ENCODE measurements at regions not wholly inside any gene's neighbourhood (a gene's known extent, or its start where the extent isn't known, plus 50 kb on each side); places are given as distances from the start of the nearest gene placed in this dataset.

GRCh38 chr11:23956586-23956985, 540.3 kb upstream of the LUZP2 start:
- TF ChIP-seq EZH2 (IDR thresholded peaks at IDR 0.05; ENCODE audit: borderline replicate concordance, low read depth, low read length, poor library complexity, severe bottlenecking) (no peak), CTCF (conservative IDR thresholded peaks at IDR 0.05; ENCODE audit: low read depth, low read length) (no peak)
